GM12874 (cell line): ENCODE measurements at regions not wholly inside any gene's neighbourhood (a gene's known extent, or its start where the extent isn't known, plus 50 kb on each side); places are given as distances from the start of the nearest gene placed in this dataset.

Experiments used
- TF ChIP-seq, protein P1 (sequence below): IDR thresholded peaks from 2 replicates; pipeline ENCODE4 v1.5.1; 2011; ENCODE audit warnings: low read depth, mild to moderate bottlenecking, control low read depth, low read length, moderate library complexity; ENCODE audit not compliant: insufficient read depth

DNA sequence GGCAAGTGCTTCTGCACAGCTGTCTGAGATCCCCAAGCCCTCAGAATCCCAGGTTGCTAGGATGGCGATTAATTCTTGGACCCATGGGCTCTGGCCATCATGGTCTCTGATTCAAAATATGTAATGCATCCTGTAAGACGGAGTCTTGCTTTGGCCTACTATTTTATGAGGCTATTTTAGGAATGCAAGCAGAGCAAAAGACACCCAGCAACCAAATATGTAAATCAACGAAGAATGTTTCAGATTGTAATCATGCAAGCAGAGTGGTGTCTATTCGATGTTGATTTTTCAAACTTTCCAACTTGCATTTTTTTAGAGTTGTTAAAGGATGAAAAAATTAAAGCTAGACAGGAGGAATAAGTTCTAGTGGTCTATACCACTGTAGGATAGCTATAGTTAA is 154.8 kb downstream of the COL6A3 start:
- TF ChIP-seq, protein P1, sequence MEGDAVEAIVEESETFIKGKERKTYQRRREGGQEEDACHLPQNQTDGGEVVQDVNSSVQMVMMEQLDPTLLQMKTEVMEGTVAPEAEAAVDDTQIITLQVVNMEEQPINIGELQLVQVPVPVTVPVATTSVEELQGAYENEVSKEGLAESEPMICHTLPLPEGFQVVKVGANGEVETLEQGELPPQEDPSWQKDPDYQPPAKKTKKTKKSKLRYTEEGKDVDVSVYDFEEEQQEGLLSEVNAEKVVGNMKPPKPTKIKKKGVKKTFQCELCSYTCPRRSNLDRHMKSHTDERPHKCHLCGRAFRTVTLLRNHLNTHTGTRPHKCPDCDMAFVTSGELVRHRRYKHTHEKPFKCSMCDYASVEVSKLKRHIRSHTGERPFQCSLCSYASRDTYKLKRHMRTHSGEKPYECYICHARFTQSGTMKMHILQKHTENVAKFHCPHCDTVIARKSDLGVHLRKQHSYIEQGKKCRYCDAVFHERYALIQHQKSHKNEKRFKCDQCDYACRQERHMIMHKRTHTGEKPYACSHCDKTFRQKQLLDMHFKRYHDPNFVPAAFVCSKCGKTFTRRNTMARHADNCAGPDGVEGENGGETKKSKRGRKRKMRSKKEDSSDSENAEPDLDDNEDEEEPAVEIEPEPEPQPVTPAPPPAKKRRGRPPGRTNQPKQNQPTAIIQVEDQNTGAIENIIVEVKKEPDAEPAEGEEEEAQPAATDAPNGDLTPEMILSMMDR, result no peak

- TF ChIP-seq, protein P1, result no peak
These were observed 153.8 kb downstream of the COL6A3 start for GRCh38 chr2:237260039-237260620.

- TF ChIP-seq, protein P1, result no peak
These were observed 153.3 kb downstream of the COL6A3 start for GRCh38 chr2:237260686-237261085.

GRCh38 chr2:237261327-237261726 is 152.6 kb downstream of the COL6A3 start:
- TF ChIP-seq, protein P1, result no peak

GRCh38 chr2:237262838-237263771 is 150.9 kb downstream of the COL6A3 start:
- TF ChIP-seq, protein P1, result no peak

- TF ChIP-seq, protein P1, result no peak
These were observed 149.3 kb downstream of the COL6A3 start for GRCh38 chr2:237264480-237265219.
